ENCODE measurements at regions not wholly inside any gene's neighbourhood (a gene's known extent, or its start where the extent isn't known, plus 50 kb on each side); places are given as distances from the start of the nearest gene placed in this dataset.

- TF ChIP-seq FOXA1 (IDR thresholded peaks at IDR 0.05) (no peak), YY1 (IDR thresholded peaks at IDR 0.05) (no peak), RAD21 (IDR thresholded peaks at IDR 0.05) (no peak), NR2F2 (IDR thresholded peaks at IDR 0.05) (no peak), SP1 (IDR thresholded peaks at IDR 0.05) (no peak), HNF4A (conservative IDR thresholded peaks at IDR 0.05) (no peak), RXRA (IDR thresholded peaks at IDR 0.05) (no peak), GABPA (IDR thresholded peaks at IDR 0.05 in 1 of 2, conservative IDR thresholded peaks at IDR 0.05 in 1 of 2) (no peak), FOXA2 (IDR thresholded peaks at IDR 0.05) (no peak), JUND (IDR thresholded peaks at IDR 0.05) (no peak), HNF4G (IDR thresholded peaks at IDR 0.05) (no peak)
- TF ChIP-seq, protein P1, sequence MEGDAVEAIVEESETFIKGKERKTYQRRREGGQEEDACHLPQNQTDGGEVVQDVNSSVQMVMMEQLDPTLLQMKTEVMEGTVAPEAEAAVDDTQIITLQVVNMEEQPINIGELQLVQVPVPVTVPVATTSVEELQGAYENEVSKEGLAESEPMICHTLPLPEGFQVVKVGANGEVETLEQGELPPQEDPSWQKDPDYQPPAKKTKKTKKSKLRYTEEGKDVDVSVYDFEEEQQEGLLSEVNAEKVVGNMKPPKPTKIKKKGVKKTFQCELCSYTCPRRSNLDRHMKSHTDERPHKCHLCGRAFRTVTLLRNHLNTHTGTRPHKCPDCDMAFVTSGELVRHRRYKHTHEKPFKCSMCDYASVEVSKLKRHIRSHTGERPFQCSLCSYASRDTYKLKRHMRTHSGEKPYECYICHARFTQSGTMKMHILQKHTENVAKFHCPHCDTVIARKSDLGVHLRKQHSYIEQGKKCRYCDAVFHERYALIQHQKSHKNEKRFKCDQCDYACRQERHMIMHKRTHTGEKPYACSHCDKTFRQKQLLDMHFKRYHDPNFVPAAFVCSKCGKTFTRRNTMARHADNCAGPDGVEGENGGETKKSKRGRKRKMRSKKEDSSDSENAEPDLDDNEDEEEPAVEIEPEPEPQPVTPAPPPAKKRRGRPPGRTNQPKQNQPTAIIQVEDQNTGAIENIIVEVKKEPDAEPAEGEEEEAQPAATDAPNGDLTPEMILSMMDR (IDR thresholded peaks at IDR 0.05; ENCODE audit: low read depth, low read length, missing input control): no peak
- TF ChIP-seq, protein P2, sequence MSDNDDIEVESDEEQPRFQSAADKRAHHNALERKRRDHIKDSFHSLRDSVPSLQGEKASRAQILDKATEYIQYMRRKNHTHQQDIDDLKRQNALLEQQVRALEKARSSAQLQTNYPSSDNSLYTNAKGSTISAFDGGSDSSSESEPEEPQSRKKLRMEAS (IDR thresholded peaks at IDR 0.05): no peak
- TF ChIP-seq, protein P3, sequence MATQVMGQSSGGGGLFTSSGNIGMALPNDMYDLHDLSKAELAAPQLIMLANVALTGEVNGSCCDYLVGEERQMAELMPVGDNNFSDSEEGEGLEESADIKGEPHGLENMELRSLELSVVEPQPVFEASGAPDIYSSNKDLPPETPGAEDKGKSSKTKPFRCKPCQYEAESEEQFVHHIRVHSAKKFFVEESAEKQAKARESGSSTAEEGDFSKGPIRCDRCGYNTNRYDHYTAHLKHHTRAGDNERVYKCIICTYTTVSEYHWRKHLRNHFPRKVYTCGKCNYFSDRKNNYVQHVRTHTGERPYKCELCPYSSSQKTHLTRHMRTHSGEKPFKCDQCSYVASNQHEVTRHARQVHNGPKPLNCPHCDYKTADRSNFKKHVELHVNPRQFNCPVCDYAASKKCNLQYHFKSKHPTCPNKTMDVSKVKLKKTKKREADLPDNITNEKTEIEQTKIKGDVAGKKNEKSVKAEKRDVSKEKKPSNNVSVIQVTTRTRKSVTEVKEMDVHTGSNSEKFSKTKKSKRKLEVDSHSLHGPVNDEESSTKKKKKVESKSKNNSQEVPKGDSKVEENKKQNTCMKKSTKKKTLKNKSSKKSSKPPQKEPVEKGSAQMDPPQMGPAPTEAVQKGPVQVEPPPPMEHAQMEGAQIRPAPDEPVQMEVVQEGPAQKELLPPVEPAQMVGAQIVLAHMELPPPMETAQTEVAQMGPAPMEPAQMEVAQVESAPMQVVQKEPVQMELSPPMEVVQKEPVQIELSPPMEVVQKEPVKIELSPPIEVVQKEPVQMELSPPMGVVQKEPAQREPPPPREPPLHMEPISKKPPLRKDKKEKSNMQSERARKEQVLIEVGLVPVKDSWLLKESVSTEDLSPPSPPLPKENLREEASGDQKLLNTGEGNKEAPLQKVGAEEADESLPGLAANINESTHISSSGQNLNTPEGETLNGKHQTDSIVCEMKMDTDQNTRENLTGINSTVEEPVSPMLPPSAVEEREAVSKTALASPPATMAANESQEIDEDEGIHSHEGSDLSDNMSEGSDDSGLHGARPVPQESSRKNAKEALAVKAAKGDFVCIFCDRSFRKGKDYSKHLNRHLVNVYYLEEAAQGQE (IDR thresholded peaks at IDR 0.05): no peak
- TF ChIP-seq, protein P4, sequence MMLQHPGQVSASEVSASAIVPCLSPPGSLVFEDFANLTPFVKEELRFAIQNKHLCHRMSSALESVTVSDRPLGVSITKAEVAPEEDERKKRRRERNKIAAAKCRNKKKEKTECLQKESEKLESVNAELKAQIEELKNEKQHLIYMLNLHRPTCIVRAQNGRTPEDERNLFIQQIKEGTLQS (IDR thresholded peaks at IDR 0.05): no peak
- TF ChIP-seq, protein P5, sequence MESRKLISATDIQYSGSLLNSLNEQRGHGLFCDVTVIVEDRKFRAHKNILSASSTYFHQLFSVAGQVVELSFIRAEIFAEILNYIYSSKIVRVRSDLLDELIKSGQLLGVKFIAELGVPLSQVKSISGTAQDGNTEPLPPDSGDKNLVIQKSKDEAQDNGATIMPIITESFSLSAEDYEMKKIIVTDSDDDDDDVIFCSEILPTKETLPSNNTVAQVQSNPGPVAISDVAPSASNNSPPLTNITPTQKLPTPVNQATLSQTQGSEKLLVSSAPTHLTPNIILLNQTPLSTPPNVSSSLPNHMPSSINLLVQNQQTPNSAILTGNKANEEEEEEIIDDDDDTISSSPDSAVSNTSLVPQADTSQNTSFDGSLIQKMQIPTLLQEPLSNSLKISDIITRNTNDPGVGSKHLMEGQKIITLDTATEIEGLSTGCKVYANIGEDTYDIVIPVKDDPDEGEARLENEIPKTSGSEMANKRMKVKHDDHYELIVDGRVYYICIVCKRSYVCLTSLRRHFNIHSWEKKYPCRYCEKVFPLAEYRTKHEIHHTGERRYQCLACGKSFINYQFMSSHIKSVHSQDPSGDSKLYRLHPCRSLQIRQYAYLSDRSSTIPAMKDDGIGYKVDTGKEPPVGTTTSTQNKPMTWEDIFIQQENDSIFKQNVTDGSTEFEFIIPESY (IDR thresholded peaks at IDR 0.05): no peak
- WGBS: 70% methylated on average over 5 of the region's 5 CpGs
- Histone ChIP-seq H3K27me3 (ENCODE audit: control insufficient read depth in 4 of 4, insufficient read depth in 4 of 4, low read length in 3 of 4) (no peaks in the 10 kb centered on the region), H3K4me1 (ENCODE audit: control insufficient read depth in 4 of 4, insufficient read depth in 4 of 4, low read length in 3 of 4) (no peaks in the 10 kb centered on the region), H3K4me3 (ENCODE audit: low read depth in 1 of 3, low read length in 3 of 3) (no peak overlapping the region), H3K9ac (ENCODE audit: low read depth in 1 of 2, low read length in 2 of 2) (no peak overlapping the region), H3K36me3 (ENCODE audit: control insufficient read depth in 4 of 4, insufficient read depth in 3 of 4, low read depth in 1 of 4, low read length in 3 of 4) (no peaks in the 10 kb centered on the region), H3K9me3 (ENCODE audit: control insufficient read depth in 4 of 4, low read length in 3 of 4) (no peaks in the 10 kb centered on the region), H3K27ac (ENCODE audit: low read depth in 1 of 2, low read length in 2 of 2) (no peak overlapping the region)
- no peak for DNase-seq (ENCODE audit: low spot score)
Observed at GRCh38 chr18:41266204-41266603, 688.8 kb upstream of the PIK3C3 start.

- no peaks in the 10 kb centered on the region for H3K27me3 ChIP-seq (ENCODE audit: control insufficient read depth in 4 of 4, insufficient read depth in 4 of 4, low read length in 3 of 4)
- H3K9ac ChIP-seq (ENCODE audit: low read depth in 1 of 2, low read length in 2 of 2): no peak overlapping the region
- H3K4me3 ChIP-seq (ENCODE audit: low read depth in 1 of 3, low read length in 3 of 3): no peak overlapping the region
- H3K4me1 ChIP-seq (ENCODE audit: control insufficient read depth in 4 of 4, insufficient read depth in 4 of 4, low read length in 3 of 4): no peaks in the 10 kb centered on the region
- no peak overlapping the region for H3K27ac ChIP-seq (ENCODE audit: low read depth in 1 of 2, low read length in 2 of 2)
- no peaks in the 10 kb centered on the region for H3K36me3 ChIP-seq (ENCODE audit: control insufficient read depth in 4 of 4, insufficient read depth in 3 of 4, low read depth in 1 of 4, low read length in 3 of 4)
- DNase-seq (ENCODE audit: low spot score): no peak
- H3K9me3 ChIP-seq (ENCODE audit: control insufficient read depth in 4 of 4, low read length in 3 of 4): no peaks in the 10 kb centered on the region
- 47% methylated on average over 2 of the region's 2 CpGs for WGBS
- TF ChIP-seq HNF4G (IDR thresholded peaks at IDR 0.05) (no peak), RXRA (IDR thresholded peaks at IDR 0.05) (no peak), YY1 (IDR thresholded peaks at IDR 0.05) (no peak), GABPA (IDR thresholded peaks at IDR 0.05 in 1 of 2, conservative IDR thresholded peaks at IDR 0.05 in 1 of 2) (no peak), FOXA1 (IDR thresholded peaks at IDR 0.05) (no peak), FOXA2 (IDR thresholded peaks at IDR 0.05) (no peak), JUND (IDR thresholded peaks at IDR 0.05) (no peak), TAF1 (conservative IDR thresholded peaks at IDR 0.05) (no peak), SP1 (IDR thresholded peaks at IDR 0.05) (no peak), RAD21 (IDR thresholded peaks at IDR 0.05) (no peak), HNF4A (conservative IDR thresholded peaks at IDR 0.05) (no peak)
- TF ChIP-seq, protein P2 (IDR thresholded peaks at IDR 0.05): no peak
- TF ChIP-seq, protein P5 (IDR thresholded peaks at IDR 0.05): no peak
- TF ChIP-seq, protein P4 (IDR thresholded peaks at IDR 0.05): no peak
- TF ChIP-seq, protein P1 (IDR thresholded peaks at IDR 0.05; ENCODE audit: low read depth, low read length, missing input control): no peak
Observed at GRCh38 chr18:41265047-41265446, 690.0 kb upstream of the PIK3C3 start.

All from liver (tissue), 8 donors.